DMS153 (cell line): ENCODE measurements at regions not wholly inside any gene's neighbourhood (a gene's known extent, or its start where the extent isn't known, plus 50 kb on each side); places are given as distances from the start of the nearest gene placed in this dataset.
A peak's percentile ranks its signal among the peaks of the same experiment; 100 is the strongest.

Source experiments
- DNase-seq: peaks from one replicate; lab custom pipeline; 2025; lab: John Stamatoyannopoulos, UW

DNA sequence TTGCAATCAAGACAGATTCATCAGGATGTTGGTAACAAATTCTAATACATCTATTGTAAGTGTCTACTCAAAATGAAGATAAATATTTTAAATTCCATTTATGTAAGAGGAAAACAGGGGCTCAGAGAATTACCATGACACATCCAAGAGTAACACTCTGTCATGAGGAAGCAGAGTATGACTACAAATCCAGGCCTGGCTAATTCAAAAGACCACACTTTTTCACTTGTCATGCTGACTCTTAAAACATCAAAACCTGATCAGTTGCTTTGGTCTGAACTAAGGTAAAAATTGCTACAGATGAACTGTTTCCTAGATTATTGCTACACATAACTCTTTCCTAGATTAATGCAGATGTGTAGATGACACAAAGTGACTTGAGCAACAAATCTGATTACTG, 880.6 kb downstream of the TSN start:
- no peak for DNase-seq

DNA sequence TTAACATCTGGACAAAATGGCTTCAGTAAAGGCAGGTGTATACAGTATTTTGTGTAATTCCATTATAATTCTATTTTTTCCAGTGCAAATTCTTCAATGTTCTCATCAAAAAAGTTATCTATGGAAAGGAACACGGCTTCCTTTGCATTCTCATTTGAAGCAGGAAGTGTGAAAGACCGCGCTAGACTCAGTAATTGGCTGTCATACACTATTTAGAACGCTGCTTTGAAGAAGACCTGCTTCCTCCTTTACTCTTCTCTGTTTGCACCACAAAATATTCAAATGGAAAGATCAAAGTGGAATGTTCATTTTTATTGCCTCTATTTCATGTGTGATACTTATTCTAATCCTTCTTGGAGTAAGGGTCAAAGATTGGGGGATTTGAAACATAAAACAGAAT, 883.7 kb downstream of the TSN start:
- DNase-seq, result no peak

DNA sequence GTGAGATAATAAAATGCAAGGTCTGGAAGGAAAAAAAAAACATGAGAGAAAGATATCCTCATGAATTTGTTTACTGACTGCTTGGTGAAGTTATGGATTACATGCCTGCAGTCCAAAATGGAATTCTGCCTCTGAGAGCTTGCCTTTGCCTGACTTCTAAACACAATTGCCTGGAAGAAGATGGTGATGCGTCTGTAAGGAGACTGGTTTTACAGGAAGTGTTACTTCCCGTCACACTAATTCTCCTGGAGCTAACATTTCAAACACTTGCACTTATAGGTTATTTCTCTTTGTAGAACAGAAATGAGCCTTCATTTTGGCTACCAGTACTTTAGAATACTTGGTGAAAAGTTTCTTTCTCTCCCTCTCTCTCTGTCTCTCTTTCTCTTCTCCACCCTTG, 884.3 kb downstream of the TSN start:
- no peak for DNase-seq

DNA sequence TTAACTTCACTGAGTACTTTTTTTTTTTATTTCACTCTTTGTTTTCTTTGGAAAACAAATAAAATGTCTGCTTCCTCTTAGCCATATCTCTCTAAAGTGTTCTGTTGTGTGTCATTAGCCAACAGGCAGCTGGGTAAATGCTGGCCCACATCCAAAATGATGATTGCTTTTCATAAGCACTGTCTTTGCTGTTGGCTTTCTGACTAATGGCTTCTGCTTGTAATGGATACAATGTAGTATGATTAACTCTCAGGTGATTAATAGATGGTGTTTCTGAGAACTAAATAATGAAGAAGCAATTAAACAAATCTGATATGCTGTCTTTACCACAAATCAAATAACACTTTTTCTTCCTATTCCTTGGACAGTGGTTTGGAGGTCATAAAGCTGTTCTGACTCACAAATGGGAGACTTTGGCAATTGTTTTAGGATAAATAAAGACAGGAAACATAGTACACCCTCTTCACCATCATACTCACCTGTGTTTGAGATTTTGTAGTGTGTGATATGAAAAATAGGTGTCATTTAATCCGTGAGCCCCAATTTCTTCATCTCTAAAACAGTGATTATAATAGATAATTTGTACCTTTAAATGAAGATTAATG, 888.4 kb downstream of the TSN start:
- DNase-seq, result peak; percentile 99

DNA sequence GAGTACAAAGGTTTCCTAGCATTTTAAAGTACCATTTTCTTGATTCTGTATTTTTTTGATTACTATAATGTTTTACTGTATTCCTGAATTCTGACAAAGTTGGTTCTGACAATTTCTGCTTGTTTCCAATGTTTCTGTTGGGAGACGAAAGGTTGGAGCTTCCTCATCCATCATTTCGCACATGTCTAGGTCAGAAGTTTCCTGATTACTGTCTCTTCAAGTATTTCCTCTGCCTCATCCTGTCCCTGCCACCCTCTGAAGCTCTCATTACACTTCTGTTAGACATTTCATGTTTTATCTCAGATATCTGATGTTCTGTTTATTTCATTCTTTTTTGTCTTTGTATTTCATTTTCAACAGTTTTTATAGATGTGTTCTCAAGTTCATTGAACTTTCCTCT, 895.8 kb downstream of the TSN start:
- DNase-seq, result no peak

DNA sequence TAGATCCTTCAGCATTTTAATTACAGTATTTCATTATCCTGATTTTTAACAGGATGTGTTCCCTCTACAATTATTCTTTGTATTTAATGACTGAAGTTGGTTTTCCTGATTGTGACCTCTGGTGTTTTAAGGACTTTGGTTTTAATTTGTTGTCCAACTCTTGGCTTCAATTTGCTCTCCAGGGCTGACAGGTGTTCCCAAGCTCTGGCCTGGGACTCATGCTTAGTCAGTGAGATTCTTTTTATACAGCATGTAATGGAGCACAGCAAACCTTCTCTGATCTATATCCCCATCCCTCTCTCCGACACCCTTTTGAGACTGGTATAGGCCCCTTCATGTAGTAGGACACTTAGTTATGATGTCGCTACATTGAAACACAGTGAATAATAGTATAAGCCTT, 896.3 kb downstream of the TSN start:
- no peak for DNase-seq

DNA sequence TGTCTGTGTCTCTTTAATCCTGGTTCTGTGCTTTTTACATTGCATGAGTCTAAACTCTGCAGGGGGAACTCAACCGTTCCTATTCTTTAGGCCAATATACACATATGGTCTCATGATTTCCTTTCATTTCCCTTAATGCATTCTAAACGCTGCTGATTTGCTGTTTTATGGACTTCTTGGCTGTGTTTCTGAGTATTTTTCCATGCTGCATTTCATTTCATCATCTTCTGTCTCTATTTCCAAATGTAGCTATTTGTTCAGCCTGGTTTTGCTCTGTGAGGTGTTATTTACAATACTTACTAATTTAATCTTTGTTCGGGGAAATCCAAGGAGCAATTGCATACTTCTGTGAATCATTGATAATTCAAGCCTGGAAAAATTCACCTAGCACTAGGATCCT, 897.2 kb downstream of the TSN start:
- no peak for DNase-seq

DNA sequence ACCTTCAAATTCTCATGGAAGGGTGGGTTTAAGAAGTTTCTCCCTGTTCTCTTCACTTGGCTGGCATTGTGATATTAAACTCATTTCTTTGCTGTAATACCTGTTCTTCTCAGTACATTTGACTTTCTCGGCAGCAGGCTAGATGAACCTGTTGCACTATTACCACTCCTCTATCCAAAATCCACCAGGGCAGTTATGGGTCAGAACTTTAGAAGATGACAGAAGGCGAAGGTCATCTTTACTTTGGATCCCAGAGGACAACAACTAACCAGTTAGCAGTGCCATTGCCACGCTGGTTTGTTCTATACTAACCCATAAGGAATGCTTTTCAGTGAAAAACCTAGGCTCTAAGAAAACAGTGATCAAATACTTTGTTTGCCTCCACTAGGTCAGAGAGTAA, 901.0 kb downstream of the TSN start:
- no peak for DNase-seq

DNA sequence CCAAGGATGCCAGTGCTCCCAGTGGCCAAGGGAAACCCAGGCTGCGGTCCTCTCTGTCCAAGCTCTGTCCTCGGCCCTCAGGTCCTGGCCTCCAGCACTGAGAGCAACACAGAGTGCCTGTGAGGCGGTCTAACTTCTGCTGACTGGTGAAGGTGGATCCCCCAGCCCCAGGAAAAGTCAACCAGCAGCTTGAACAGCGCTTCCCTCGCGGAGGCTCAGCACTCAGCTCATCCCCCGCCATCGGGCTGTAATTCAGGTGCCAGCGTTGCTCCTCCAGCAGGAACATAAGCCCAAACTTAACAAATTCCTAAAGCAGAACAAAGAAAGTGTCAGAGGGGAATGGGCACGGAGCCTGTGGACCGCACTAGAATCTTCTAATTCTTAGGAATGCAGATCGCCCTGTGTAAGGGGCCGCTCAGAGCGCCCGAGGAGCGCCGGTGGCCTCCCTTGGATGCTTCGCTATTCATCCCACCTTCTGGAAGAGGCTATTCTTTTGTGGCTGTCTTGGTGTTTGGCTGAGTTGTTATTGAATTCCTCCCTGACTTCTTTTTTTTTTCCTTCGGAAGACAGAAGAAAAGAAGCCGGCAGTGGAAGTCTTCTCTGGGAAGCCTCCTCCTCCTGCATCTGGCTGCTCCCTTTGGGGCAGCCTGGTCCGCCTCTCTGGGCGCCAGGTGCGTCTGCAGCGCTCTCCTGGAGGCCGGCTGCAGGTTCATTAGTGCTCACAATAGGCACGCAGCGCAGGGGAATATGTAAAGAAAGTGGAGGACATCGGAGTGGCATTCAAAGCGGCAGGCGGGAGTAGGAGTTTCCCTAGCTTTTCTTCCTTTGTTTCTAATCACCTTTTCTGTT, 905.6 kb downstream of the TSN start:
- peak; percentile 19 for DNase-seq

DNA sequence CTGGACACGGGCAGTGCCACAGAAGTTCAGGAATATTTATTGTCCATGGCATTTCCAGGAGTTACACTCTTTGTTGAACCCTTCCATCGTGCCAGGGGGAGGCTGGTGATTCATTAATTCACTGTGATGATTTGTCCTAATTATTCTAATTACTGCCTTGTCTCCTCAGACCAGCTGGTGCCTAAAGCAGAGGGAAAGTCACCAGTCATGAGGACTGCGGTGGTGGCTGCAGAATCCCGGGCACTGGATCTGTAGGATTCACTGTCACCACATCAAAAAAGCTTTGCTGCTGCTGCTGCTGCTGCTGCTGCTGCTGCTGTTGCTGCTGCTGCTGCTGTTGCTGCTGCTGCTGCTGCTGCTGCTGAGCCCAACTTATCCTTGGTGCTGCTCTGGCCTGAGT, 908.2 kb downstream of the TSN start:
- no peak for DNase-seq

DNA sequence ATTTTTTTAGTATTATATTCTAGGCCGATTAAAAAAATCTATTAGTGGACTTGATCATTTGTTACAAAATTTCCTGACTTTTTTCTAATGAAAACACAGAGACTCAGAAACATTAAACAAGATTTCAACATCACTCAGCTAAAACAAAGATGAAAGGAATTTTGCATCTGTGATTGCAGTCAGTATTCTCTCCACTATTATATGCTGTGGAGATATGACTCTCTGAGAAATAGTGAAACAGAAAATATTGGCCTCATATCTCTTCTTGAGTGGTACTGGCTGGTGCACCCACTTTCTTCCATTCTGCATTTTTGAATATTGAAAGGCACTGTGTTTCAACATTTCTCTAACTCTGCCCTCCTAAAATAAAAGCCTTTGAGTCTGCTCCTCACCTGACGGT, 914.2 kb downstream of the TSN start:
- no peak for DNase-seq

DNA sequence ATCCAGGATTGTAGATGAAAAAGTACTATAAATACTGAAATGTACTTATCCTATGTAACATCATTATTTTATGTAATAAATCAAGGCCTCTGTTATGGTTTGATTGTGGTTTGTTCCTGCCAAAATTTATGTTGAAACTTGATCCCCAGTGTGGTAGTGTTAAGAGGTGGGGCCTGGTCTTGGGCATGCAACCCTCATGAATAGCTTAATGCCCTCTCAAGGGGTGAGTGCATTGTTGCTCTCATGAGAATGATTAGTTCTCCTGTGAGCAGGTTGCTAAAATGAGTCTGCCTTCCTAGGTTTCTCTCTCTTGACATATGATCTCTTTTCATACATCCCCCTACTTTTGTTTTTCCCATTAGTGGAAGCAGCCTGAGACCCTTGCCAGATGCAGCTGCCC, 915.4 kb downstream of the TSN start:
- DNase-seq, result peak; percentile 69

DNA sequence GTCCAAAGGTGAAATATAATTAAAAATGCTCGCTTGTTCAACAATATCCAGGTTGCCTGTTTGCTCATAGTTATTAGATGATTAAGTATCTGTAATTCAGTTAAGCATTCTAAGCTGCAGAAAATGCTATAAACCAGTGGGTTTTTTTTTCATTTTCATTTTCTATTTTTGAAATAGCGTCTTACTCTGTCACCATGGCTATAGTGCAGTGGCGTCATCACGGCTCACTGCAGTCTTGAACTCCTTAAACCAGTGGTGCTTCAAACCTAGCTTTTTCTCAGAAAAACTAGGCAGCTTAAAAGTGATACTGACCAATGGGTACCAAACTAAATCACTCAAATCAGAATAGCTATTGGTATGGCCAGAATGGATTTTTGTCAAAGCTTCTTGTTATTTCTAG, 925.2 kb downstream of the TSN start:
- no peak for DNase-seq

DNA sequence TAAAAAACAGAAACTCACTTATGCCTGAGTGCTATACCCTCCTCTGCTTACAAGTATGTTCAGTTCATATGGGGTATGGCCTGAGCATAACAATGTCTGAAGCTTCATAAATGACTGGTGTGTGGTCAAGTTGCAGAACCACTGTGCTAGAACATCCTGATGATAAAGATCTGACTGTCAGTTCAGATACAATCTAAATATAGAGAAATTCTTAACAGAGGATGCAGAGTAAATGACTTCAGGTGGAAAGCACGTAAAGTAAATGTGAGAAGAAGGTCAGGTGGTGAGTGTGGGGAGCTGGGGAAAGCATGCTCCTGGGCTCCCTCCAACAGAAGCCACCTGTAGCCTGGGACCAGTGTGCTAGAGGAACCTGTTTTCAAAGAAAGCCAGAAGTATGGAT, 926.2 kb downstream of the TSN start:
- no peak for DNase-seq

DNA sequence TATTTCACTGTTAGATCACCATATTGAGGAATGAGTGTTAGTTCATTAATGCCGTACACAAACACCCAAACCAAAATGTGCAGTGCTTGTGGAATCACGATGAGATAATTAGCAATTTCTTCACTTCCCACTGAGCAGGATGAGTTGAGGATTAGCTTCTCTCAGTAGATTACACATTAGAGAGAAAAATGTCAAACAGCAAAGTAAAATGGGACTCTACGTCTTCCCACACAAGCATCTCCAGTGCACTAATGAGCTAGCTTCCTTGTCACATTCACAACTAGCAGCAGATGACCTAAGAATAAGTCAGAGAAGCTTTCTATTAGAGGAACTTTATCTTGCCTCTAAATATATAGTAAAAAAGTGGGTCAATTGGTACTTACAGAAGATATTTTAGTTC, 926.9 kb downstream of the TSN start:
- DNase-seq, result no peak

DNA sequence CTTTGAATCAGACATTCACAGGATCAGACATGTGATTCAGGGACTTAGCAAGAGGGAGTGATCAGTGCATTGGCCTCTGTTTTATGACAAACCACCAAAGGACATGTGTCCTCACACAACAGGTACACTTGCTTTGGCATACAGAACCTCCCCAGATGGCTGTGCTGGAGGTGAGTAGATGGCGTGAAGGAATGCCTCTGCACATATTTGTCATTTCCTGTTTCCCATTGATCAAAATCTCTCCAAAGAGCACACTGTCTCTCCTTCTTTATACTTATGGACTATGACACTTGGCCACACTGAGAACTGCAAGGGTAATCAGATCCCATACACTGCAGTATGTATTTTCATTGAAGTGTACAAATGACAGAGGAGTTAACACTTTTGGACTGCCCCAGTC, 927.6 kb downstream of the TSN start:
- no peak for DNase-seq

DNA sequence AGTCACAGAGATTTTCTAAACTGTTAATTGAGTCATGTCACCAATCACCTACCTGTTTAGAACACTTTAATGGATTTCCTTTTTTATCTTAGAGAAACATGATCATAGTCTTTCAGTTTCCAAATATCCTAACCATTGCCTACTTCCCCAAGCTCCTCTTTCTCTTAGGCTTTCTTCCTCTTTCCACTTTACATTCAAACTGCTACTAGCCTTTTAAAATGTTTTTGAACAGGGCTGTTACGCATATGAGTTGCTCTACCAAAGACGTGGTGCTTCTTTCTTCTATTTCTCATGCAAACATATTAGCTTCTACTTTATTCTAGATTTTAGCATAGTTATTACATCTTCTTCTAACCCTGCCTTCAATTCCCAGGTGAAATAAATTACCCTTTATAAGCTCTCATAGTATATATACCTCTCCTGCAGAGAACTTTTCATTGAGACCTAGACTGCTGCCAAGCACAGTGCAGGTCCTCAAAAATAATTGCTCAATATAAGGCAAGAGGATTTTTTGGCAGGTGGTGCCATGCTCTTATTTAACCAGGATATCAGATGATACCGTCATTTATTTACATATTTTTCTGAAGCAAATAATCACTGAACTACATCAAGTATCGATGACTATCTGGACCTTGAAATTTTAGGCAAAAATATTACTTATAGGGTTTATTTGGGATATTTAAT, 937.1 kb downstream of the TSN start:
- peak; percentile 8 for DNase-seq

DNA sequence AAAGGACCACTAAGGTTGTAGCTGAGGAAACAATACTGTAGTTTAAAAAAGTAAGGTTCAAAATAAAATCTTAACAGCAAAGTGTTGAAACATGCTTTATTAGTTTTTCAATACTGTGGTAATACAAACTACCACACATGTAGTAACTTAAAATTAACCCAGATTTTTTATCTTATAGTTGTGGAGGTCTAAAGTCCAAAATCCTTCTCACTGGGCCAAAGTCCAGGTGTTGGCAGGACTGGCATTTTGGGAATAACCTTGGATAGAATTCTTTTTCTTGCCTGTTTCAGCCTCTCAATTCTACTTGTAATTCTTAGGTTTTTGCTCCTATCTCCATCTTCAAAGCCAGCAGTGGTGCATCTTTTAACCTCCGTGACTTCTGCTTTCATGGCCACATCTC, 942.0 kb downstream of the TSN start:
- DNase-seq, result no peak

DNA sequence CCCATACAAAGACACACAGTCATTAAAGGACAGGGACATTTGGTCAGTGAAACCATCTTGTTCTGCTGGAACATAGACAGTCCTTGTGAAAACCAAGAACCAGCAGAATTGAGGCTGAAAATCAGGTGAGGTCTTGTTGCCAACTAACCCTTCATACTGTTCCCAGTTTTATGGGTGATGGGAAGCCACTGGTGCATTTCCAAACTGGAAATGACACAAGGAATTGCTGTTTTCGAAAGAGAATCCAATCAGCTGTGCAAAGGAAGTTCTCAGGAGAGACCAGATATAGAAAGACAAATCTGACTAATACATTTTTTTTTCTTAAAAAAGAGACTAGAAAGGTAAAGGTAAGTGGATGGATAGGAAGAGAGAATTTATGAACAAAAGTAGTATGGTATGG, 948.2 kb downstream of the TSN start:
- DNase-seq, result no peak

DNA sequence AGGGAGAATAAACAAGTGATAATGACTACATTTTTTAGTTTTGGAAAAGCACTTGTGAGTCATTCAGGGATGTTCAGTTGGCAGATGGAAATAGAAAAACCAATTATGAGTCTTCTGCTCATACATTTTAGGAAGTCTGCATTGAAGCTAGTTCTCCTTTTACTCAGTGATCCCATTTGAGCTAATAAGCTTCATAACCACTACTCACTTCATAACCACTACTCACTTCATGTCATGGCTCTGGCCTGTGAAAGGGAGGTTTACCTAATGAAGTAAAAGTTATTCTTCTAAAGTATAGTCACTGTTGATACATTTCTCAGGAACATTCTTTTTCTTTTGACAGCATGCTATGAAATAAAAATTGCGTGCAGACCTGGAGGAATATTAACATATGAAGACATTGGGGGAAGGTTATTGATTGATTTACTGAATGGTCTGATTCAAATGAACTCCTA, 948.7 kb downstream of the TSN start:
- DNase-seq, result no peak

DNA sequence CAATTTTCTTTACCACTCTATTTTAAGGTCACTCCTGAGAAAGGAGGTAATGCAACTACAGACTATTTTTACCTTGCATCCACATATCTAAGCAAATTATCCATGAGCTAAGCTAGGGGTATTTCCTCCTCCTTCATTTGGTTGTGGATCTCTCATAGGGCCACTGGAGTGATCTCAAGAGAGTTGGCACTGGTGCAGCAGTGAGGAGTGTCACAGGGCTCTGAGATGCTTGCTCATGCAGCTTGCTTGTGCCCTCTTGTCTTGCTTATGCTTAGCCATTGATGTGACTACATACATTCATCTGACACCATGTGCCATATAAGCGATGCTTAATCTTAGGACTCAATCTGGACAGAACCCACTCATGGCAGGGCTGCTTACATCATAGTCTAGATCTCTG, 950.3 kb downstream of the TSN start:
- DNase-seq, result no peak

DNA sequence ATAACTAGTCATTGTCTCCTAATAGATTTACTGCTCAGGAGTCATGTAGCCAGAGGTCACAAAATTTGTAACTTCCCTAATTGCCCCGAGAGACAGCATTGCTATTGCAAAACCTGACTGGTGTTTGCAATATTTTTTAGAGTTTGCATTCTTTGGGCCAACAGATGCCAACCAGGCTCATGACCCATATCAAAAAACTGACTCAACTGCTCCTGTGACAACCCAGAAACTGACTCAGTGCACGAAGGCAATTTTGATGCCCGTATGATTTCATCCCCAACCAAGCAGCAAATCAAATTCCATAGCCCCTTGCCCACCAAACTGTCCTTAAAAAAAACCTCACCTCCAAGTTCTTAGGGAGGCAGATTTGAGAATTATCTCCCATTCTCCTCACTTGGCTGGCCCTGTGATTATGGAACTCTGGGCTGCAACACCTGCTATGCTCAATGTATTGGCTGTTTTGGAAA, 951.3 kb downstream of the TSN start:
- no peak for DNase-seq

DNA sequence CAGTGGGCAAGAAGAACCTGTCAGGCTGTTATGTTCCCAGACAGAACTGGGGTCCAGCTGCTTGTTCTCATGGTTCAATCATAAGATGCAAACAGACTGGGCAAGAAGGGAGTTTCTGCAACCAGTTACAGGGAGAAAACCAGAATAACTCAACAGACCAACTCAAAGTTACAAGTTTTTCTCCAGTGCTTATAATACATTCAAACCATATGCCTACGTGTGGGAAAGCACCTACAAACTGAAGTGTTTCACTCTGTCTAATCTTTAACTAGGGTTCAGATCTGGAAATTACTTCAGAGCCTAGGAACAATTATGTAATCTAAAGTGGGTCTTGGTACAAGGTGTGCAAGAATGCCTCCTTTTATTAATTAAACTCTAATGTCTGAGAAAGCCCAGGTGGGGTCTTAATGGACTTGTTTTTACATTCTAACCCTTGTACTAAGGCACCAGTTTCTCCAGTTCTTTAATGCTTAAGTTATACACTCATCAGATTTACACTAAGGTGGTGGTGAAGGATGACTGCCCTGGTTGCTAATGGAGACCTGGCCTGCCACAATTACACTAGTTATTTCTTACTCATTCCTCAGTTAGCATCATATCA, 951.9 kb downstream of the TSN start:
- DNase-seq, result no peak
